Endothelial cell of umbilical vein (primary cell): ENCODE measurements at regions not wholly inside any gene's neighbourhood (a gene's known extent, or its start where the extent isn't known, plus 50 kb on each side); places are given as distances from the start of the nearest gene placed in this dataset.

Source experiments
- EZH2 ChIP-seq: IDR thresholded peaks from 2 replicates; pipeline ENCODE4 v1.6.1; 2012; ENCODE audit warnings: borderline replicate concordance, low read depth, mild to moderate bottlenecking, moderate library complexity, low read length, inconsistent platforms; ENCODE audit not compliant: severe bottlenecking
- FOS ChIP-seq: IDR thresholded peaks from 2 replicates; pipeline ENCODE4 v1.6.1; 2011; ENCODE audit warnings: mild to moderate bottlenecking, low read length, moderate library complexity, borderline replicate concordance; ENCODE audit not compliant: insufficient read depth
- GATA2 ChIP-seq: IDR thresholded peaks from 2 replicates; pipeline ENCODE4 v1.7.0; 2011; ENCODE audit warnings: low read depth, mild to moderate bottlenecking, moderate library complexity, mixed read lengths, low read length; ENCODE audit not compliant: insufficient read length, insufficient read depth
- JUN ChIP-seq: IDR thresholded peaks from 2 replicates; pipeline ENCODE4 v1.6.1; 2011; ENCODE audit warnings: borderline replicate concordance, low read depth; ENCODE audit not compliant: insufficient read length, insufficient read depth
- POLR2A ChIP-seq: IDR thresholded peaks from 2 replicates; pipeline ENCODE4 v1.6.1; 2012; ENCODE audit warnings: low read depth, mild to moderate bottlenecking, control low read depth, low read length
- POLR2AphosphoS5 ChIP-seq: IDR thresholded peaks from 2 replicates; pipeline ENCODE4 v1.6.1; 2012; ENCODE audit warnings: low read depth, mild to moderate bottlenecking, control low read depth, low read length, moderate library complexity; ENCODE audit not compliant: insufficient read depth
- TF ChIP-seq, protein P1 (sequence below), 2 donors: IDR thresholded peaks; 1 replicate in 1 of 2; 2 replicates in 1 of 2; pipeline ENCODE4 v1.5.1; 2011; ENCODE audit warnings: low read length in 2 of 2, mild to moderate bottlenecking in 2 of 2, moderate library complexity in 2 of 2, control low read depth in 1 of 2, inconsistent platforms in 1 of 2, low read depth in 1 of 2; ENCODE audit not compliant: insufficient read depth in 1 of 2; ENCODE audit errors: extremely low read depth in 1 of 2

GRCh38 chr2:45093663-45094062, 84.4 kb upstream of the SIX2 start:
- TF ChIP-seq, protein P1, sequence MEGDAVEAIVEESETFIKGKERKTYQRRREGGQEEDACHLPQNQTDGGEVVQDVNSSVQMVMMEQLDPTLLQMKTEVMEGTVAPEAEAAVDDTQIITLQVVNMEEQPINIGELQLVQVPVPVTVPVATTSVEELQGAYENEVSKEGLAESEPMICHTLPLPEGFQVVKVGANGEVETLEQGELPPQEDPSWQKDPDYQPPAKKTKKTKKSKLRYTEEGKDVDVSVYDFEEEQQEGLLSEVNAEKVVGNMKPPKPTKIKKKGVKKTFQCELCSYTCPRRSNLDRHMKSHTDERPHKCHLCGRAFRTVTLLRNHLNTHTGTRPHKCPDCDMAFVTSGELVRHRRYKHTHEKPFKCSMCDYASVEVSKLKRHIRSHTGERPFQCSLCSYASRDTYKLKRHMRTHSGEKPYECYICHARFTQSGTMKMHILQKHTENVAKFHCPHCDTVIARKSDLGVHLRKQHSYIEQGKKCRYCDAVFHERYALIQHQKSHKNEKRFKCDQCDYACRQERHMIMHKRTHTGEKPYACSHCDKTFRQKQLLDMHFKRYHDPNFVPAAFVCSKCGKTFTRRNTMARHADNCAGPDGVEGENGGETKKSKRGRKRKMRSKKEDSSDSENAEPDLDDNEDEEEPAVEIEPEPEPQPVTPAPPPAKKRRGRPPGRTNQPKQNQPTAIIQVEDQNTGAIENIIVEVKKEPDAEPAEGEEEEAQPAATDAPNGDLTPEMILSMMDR (IDR thresholded peaks at IDR 0.05; ENCODE audit: extremely low read depth in 1 of 2, insufficient read depth in 1 of 2, low read depth in 1 of 2, low read length in 2 of 2): no peak
- TF ChIP-seq POLR2A: no peak
- TF ChIP-seq EZH2: no peak
- TF ChIP-seq POLR2AphosphoS5: no peak
- no peak for TF ChIP-seq GATA2
- TF ChIP-seq JUN: no peak
- TF ChIP-seq FOS: no peak
